ENCODE measurements at regions not wholly inside any gene's neighbourhood (a gene's known extent, or its start where the extent isn't known, plus 50 kb on each side); places are given as distances from the start of the nearest gene placed in this dataset.

DNA sequence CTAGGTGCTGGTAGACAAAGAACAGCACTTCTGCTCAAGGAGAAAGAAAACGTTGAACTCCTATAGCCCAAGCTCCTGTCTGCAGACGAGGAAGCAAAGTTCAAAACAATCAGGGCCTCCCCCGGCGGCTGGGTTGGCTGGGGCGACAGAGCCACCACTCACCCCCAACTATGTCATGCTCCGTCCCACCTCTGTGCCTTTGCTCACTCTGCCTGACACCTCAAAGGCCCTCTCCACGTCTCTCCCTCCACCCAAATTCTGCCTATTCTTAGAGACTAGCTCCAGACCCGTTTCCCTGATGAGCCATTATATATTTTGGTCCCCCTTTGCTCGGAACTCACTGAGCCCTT, 304.3 kb downstream of the TLE3 start:
- TF ChIP-seq, protein P1, sequence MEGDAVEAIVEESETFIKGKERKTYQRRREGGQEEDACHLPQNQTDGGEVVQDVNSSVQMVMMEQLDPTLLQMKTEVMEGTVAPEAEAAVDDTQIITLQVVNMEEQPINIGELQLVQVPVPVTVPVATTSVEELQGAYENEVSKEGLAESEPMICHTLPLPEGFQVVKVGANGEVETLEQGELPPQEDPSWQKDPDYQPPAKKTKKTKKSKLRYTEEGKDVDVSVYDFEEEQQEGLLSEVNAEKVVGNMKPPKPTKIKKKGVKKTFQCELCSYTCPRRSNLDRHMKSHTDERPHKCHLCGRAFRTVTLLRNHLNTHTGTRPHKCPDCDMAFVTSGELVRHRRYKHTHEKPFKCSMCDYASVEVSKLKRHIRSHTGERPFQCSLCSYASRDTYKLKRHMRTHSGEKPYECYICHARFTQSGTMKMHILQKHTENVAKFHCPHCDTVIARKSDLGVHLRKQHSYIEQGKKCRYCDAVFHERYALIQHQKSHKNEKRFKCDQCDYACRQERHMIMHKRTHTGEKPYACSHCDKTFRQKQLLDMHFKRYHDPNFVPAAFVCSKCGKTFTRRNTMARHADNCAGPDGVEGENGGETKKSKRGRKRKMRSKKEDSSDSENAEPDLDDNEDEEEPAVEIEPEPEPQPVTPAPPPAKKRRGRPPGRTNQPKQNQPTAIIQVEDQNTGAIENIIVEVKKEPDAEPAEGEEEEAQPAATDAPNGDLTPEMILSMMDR (conservative IDR thresholded peaks at IDR 0.05 in 1 of 2, IDR thresholded peaks at IDR 0.05 in 1 of 2; ENCODE audit: low read depth in 1 of 2, low read length in 2 of 2), result no peak
- no peak for TF ChIP-seq EZH2 (IDR thresholded peaks at IDR 0.05; ENCODE audit: low read length, missing control alignments)
